HG03571 (cell line): ENCODE measurements at regions not wholly inside any gene's neighbourhood (a gene's known extent, or its start where the extent isn't known, plus 50 kb on each side); places are given as distances from the start of the nearest gene placed in this dataset.
"Not testable (repeated sequence)": the region's sequence is repeated elsewhere in the genome, so short reads cannot be mapped to it uniquely, and the experiment has no call there.

ENCODE experiments used
- ATAC-seq: cut with Tn5 transposase; IDR thresholded peaks from one replicate; pipeline ENCODE4 v1.9.1; 2021; ENCODE audit not compliant: unreplicated experiment

- ATAC-seq: no peak
Observed at GRCh38 chr3:190990898-190991297, 128.4 kb upstream of the GMNC start.

GRCh38 chr3:190989218-190989617 is 126.7 kb upstream of the GMNC start:
- no peak for ATAC-seq

GRCh38 chr3:190988102-190988501 is 125.6 kb upstream of the GMNC start:
- ATAC-seq: no peak

- ATAC-seq: no peak
Observed at GRCh38 chr3:190984502-190985244, 122.2 kb upstream of the GMNC start.

GRCh38 chr3:190983875-190984274 is 121.4 kb upstream of the GMNC start:
- peak; percentile 63 for ATAC-seq

GRCh38 chr3:190973771-190974170 is 111.3 kb upstream of the GMNC start:
- ATAC-seq: no peak

- ATAC-seq: no peak
Observed at GRCh38 chr3:190972840-190973270, 110.4 kb upstream of the GMNC start.

- ATAC-seq: no peak
Observed at GRCh38 chr3:190972196-190972595, 109.7 kb upstream of the GMNC start.

GRCh38 chr3:190970560-190970959 is 108.1 kb upstream of the GMNC start:
- ATAC-seq: no peak

- ATAC-seq: no peak
Observed at GRCh38 chr3:190968616-190969015, 106.1 kb upstream of the GMNC start.

GRCh38 chr3:190964931-190965330 is 102.4 kb upstream of the GMNC start:
- ATAC-seq: not testable (repeated sequence)

- ATAC-seq: no peak
Observed at GRCh38 chr3:190959077-190959476, 96.6 kb upstream of the GMNC start.

- no peak for ATAC-seq
Observed at GRCh38 chr3:190941694-190942260, 79.3 kb upstream of the GMNC start.

- ATAC-seq: not testable (repeated sequence)
Observed at GRCh38 chr3:190934616-190935015, 72.1 kb upstream of the GMNC start.

GRCh38 chr3:190926619-190927018 is 64.1 kb upstream of the GMNC start:
- no peak for ATAC-seq

- ATAC-seq: no peak
Observed at GRCh38 chr3:190912736-190913135, 50.2 kb upstream of the GMNC start.
